ENCODE measurements at regions not wholly inside any gene's neighbourhood (a gene's known extent, or its start where the extent isn't known, plus 50 kb on each side); places are given as distances from the start of the nearest gene placed in this dataset.

DNA sequence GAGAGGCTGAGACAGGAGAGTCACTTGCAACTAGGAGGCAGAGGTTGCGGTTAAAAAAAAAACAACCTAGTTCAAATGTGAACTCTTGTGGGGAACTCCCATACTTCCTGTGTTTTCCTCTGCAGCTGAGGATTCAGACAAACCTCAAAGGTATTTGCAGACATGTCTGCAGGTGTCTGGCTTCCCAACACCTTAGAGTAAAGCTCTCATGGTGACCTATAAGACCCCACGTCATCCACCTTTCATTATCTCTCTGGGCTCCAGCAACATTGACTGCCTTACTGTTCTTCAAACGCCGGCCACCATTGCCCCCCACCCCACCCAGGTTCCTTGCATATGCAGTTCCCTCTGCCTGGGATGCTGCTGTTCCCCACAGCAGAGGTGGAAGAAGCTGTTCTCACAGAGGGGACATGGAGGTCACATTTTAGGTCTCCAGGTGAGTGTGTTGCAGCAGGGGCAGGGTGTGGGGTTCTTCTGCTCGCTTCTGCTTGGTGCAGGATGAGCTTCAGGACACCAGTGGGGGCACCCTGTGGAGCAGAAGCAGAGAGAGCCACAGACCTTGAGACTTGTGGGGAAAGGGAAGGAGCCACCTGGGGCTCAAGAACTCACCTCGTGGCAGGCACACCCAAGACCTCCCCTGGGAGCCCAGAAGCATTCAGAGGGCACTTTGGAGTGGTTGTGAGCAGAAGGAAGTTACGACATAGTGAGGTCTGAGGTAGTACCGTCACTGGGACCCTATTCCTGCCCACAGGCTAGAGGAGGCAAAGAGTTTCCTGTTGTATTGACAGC lies 203.2 kb downstream of the CSNK2A3 start:
- no peak overlapping the region for H3K27ac ChIP-seq (replicated peaks)
- TF ChIP-seq GABPA (IDR thresholded peaks at IDR 0.05; ENCODE audit: low read depth) = no peak
- TF ChIP-seq POLR2AphosphoS5 (IDR thresholded peaks at IDR 0.05; ENCODE audit: low read depth) = no peak
- no peak for TF ChIP-seq CTCF (IDR thresholded peaks at IDR 0.05; ENCODE audit: insufficient read depth, low read length)
- no peak for TF ChIP-seq REST (IDR thresholded peaks at IDR 0.05; ENCODE audit: insufficient replicate concordance, low read depth)
- TF ChIP-seq SPI1 (IDR thresholded peaks at IDR 0.05; ENCODE audit: borderline replicate concordance, low read depth) = no peak
- no peaks in the 10 kb centered on the region for H3K27me3 ChIP-seq (ENCODE audit: insufficient read depth, poor library complexity, severe bottlenecking)
- no peak overlapping the region for H3K4me3 ChIP-seq (replicated peaks; ENCODE audit: insufficient read depth, low read length)
- peak in 1 of 2 experiments; percentile 47 for DNase-seq (ENCODE audit: low read depth in 1 of 2, low spot score in 1 of 2)

DNA sequence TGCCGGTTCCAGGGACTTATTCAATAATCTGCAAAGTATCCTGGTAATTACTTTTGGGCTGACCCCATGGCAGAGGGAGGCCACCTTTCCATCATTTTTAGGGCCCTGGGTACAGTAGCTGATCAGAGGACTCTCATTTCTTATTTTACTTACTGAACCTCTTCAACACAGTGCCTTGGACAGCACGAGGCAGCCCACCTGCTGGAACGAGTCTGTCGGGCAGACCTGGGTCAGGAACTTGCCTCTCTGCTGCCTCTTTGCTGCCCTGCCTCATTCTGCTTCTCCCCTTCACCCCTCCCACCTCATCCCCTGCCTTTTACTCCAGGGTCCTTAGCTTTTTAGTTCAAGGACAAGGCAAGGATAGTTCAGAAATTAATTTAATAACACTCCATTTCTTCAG lies 204.5 kb downstream of the CSNK2A3 start:
- Histone ChIP-seq H3K4me3 (replicated peaks; ENCODE audit: insufficient read depth, low read length) (no peak overlapping the region), H3K27me3 (ENCODE audit: insufficient read depth, poor library complexity, severe bottlenecking) (no peaks in the 10 kb centered on the region), H3K27ac (replicated peaks) (no peak overlapping the region)
- TF ChIP-seq SPI1 (IDR thresholded peaks at IDR 0.05; ENCODE audit: borderline replicate concordance, low read depth) (no peak), REST (IDR thresholded peaks at IDR 0.05; ENCODE audit: insufficient replicate concordance, low read depth) (no peak), GABPA (IDR thresholded peaks at IDR 0.05; ENCODE audit: low read depth) (no peak), POLR2AphosphoS5 (IDR thresholded peaks at IDR 0.05; ENCODE audit: low read depth) (no peak), CTCF (IDR thresholded peaks at IDR 0.05; ENCODE audit: insufficient read depth, low read length) (no peak)
- no peak for DNase-seq (ENCODE audit: low read depth in 1 of 2, low spot score in 1 of 2)

DNA sequence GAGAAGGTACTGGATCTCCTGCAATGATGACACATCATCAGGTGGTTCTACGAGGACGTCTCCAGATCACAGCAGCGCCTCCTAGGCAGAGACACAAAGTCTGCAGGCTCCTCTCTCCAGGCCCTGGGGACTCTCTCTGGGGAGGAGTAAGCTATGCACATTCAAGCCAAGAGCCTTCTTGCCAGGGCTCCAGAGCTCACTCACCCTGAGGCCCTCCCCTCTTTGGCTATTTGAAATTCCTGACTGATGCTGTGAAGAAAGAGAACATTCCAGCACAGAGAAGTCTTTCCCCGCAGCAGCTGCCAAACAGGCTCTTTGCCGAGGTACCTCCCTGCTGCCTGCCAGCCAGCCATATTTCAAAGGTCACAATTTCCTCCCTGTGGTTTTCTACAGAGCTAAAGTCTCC lies 204.9 kb downstream of the CSNK2A3 start:
- no peak for DNase-seq (ENCODE audit: low read depth in 1 of 2, low spot score in 1 of 2)
- Histone ChIP-seq H3K27me3 (ENCODE audit: insufficient read depth, poor library complexity, severe bottlenecking) (no peaks in the 10 kb centered on the region), H3K4me3 (replicated peaks; ENCODE audit: insufficient read depth, low read length) (no peak overlapping the region), H3K27ac (replicated peaks) (no peak overlapping the region)
- TF ChIP-seq POLR2AphosphoS5 (IDR thresholded peaks at IDR 0.05; ENCODE audit: low read depth) (no peak), REST (IDR thresholded peaks at IDR 0.05; ENCODE audit: insufficient replicate concordance, low read depth) (no peak), GABPA (IDR thresholded peaks at IDR 0.05; ENCODE audit: low read depth) (no peak), CTCF (IDR thresholded peaks at IDR 0.05; ENCODE audit: insufficient read depth, low read length) (no peak), SPI1 (IDR thresholded peaks at IDR 0.05; ENCODE audit: borderline replicate concordance, low read depth) (no peak)

Data from HL-60 (cell line).